GM23248 (cell line): ENCODE measurements at regions not wholly inside any gene's neighbourhood (a gene's known extent, or its start where the extent isn't known, plus 50 kb on each side); places are given as distances from the start of the nearest gene placed in this dataset.

ENCODE experiments used
- DNase-seq: peaks from one replicate; pipeline ENCODE4 v3.0.0-alpha.2; 2015
- H2AFZ ChIP-seq: fragments of 200-600 bp; sonication (generic); 2 replicates; pipeline ENCODE4 v1.6.1; 2016; ENCODE audit warnings: antibody characterized with exemption
- H3F3A ChIP-seq: fragments of 200-600 bp; sonication (generic); 2 replicates; pipeline ENCODE4 v1.6.1; 2016; ENCODE audit warnings: mild to moderate bottlenecking, antibody characterized with exemption, mixed run types; ENCODE audit not compliant: insufficient read depth
- H3K27ac ChIP-seq: fragments of 200-600 bp; sonication (generic); 2 replicates; pipeline ENCODE4 v1.5.1; 2016; ENCODE audit warnings: mild to moderate bottlenecking
- H3K27me3 ChIP-seq: fragments of 200-600 bp; sonication (generic); replicated peaks from 2 replicates; pipeline ENCODE4 v1.6.1; 2016; ENCODE audit warnings: mild to moderate bottlenecking; ENCODE audit not compliant: insufficient read depth
- H3K36me3 ChIP-seq: fragments of 200-600 bp; sonication (generic); 2 replicates; pipeline ENCODE4 v1.6.1; 2016; ENCODE audit warnings: low read depth, mild to moderate bottlenecking
- H3K4me1 ChIP-seq: fragments of 200-600 bp; sonication (generic); 2 replicates; pipeline ENCODE4 v1.6.1; 2016; ENCODE audit warnings: mild to moderate bottlenecking; ENCODE audit not compliant: insufficient read depth
- H3K4me2 ChIP-seq: fragments of 200-600 bp; sonication (generic); one replicate; pipeline ENCODE4 v1.6.1; 2016; ENCODE audit warnings: mild to moderate bottlenecking; ENCODE audit not compliant: unreplicated experiment
- H3K4me3 ChIP-seq: fragments of 200-600 bp; sonication (generic); 2 replicates; pipeline ENCODE4 v1.5.1; 2016; ENCODE audit warnings: mild to moderate bottlenecking
- H3K79me2 ChIP-seq: fragments of 200-600 bp; sonication (generic); 2 replicates; pipeline ENCODE4 v1.6.1; 2016; ENCODE audit warnings: mild to moderate bottlenecking; ENCODE audit not compliant: insufficient read depth
- H3K9ac ChIP-seq: fragments of 200-600 bp; sonication (generic); 2 replicates; pipeline ENCODE4 v1.6.1; 2016; ENCODE audit warnings: mild to moderate bottlenecking
- H3K9me2 ChIP-seq: fragments of 200-600 bp; sonication (generic); 2 replicates; pipeline ENCODE4 v1.6.1; 2016; ENCODE audit warnings: mixed run types, mild to moderate bottlenecking, moderate library complexity; ENCODE audit not compliant: insufficient read depth
- H3K9me3 ChIP-seq: fragments of 200-600 bp; sonication (generic); one replicate; pipeline ENCODE4 v1.6.1; 2017; ENCODE audit warnings: low read depth
- H4K20me1 ChIP-seq: fragments of 200-600 bp; sonication (generic); 2 replicates; pipeline ENCODE4 v1.6.0; 2016; ENCODE audit not compliant: insufficient read depth
- EZH2 ChIP-seq: fragments of 200-600 bp; sonication (generic); IDR thresholded peaks from 2 replicates; pipeline ENCODE4 v1.6.1; 2018; ENCODE audit warnings: antibody characterized with exemption, mild to moderate bottlenecking; ENCODE audit not compliant: insufficient read depth, poor library complexity, severe bottlenecking
- EZH2phosphoT487 ChIP-seq: fragments of 200-600 bp; sonication (generic); IDR thresholded peaks from 2 replicates; pipeline ENCODE4 v1.6.1; 2018; ENCODE audit warnings: antibody characterized with exemption, moderate library complexity, mild to moderate bottlenecking, low read depth; ENCODE audit not compliant: insufficient read depth
- WGBS, 2 experiments: methylation state at CpG; one replicate each; pipeline ENCODE4 v1.1.6; 2015 to 2017; ENCODE audit warnings: low lambda C conversion rate in 2 of 2, low coverage in 1 of 2; ENCODE audit errors: missing lambda C conversion rate in 2 of 2; 5-methylcytosine and 5-hydroxymethylcytosine counted together
- in situ Hi-C: fragments of 300-500 bp; cut with MboI; formaldehyde crosslinking; loops from 2 replicates; pipeline ENCODE4 v1.15.0; 2020

DNA sequence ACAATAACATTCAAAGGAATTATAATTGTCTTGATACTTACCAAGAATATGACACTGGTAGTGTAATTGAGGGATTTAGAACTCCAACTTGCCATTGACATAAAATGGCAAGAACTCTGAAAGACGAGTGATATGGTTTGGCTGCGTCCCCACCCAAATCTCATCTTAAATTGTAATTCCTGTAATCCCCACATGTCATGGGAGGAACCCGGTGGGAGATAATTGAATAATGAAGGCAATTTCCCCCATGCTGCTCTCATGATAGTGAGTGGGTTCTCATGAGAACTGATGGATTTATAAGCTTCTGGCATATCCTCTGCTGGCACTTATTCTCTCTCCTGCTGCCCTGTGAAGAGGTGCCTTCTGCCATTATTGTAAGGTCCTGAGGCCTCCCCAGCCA lies 1536.4 kb downstream of the TECRL start:
- DNase-seq: no peak
- Histone ChIP-seq H3K79me2 (no peaks in the 10 kb centered on the region), H3K9ac (no peak overlapping the region), H3K9me2 (no peaks in the 10 kb centered on the region), H3K36me3 (no peaks in the 10 kb centered on the region), H3K4me1 (no peaks in the 10 kb centered on the region), H3K4me3 (no peak overlapping the region), H3F3A (no peaks in the 10 kb centered on the region), H3K27ac (no peak overlapping the region), H2AFZ (no peak overlapping the region), H3K9me3 (no peaks in the 10 kb centered on the region), H3K27me3 (no peaks in the 10 kb centered on the region), H4K20me1 (no peaks in the 10 kb centered on the region), H3K4me2 (no peak overlapping the region)
- in situ Hi-C loops: no loop called here
- TF ChIP-seq EZH2phosphoT487 (no peak), EZH2 (no peak)
- WGBS, 2 experiments: 20 to 25% methylated on average over 3 of the region's 3 CpGs

- TF ChIP-seq EZH2 (no peak), EZH2phosphoT487 (no peak)
- Histone ChIP-seq H3K4me3 (no peak overlapping the region), H3K9me2 (no peaks in the 10 kb centered on the region), H3K27ac (no peak overlapping the region), H2AFZ (no peak overlapping the region), H3K27me3 (no peaks in the 10 kb centered on the region), H3K9ac (no peak overlapping the region), H3K79me2 (no peaks in the 10 kb centered on the region), H3K4me2 (no peak overlapping the region), H3F3A (no peaks in the 10 kb centered on the region), H3K9me3 (no peaks in the 10 kb centered on the region), H4K20me1 (no peaks in the 10 kb centered on the region), H3K4me1 (no peaks in the 10 kb centered on the region), H3K36me3 (no peaks in the 10 kb centered on the region)
- 31 to 55% methylated on average over 1 of the region's 1 CpG for WGBS, 2 experiments
- in situ Hi-C loops: no loop called here
- DNase-seq: no peak
Measured at GRCh38 chr4:62871078-62871477, 1538.2 kb downstream of the TECRL start.

DNA sequence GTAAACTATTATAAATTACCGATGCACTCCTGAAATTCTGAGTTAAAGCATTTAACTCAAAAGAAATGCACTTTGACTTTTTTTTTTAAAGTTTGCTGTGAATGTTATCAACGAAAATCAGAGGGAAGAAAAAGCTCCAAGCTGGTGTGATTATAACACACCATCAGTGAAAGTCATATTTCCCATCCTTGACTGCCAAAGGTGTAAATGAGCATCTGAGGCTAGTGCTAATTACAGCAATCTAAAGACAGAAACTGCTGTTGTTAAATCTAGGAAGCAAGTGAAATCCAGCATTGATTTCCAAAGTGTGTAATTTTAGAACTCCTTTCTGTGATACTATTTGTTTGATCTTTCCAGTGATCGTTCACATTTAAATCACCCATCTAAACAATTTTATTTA lies 1538.8 kb downstream of the TECRL start:
- H3K4me1 ChIP-seq: no peaks in the 10 kb centered on the region
- H3K9me3 ChIP-seq: no peaks in the 10 kb centered on the region
- 14 to 20% methylated on average over 3 of the region's 3 CpGs for WGBS, 2 experiments
- H3K9ac ChIP-seq: no peak overlapping the region
- H3K79me2 ChIP-seq: no peaks in the 10 kb centered on the region
- no peaks in the 10 kb centered on the region for H3K27me3 ChIP-seq
- in situ Hi-C loops: no loop called here
- H3K9me2 ChIP-seq: no peaks in the 10 kb centered on the region
- no peak for DNase-seq
- H3F3A ChIP-seq: no peaks in the 10 kb centered on the region
- H3K36me3 ChIP-seq: no peaks in the 10 kb centered on the region
- no peaks in the 10 kb centered on the region for H4K20me1 ChIP-seq
- TF ChIP-seq EZH2phosphoT487 (no peak), EZH2 (no peak)
- no peak overlapping the region for H3K27ac ChIP-seq
- no peak overlapping the region for H3K4me3 ChIP-seq
- H2AFZ ChIP-seq: no peak overlapping the region
- no peak overlapping the region for H3K4me2 ChIP-seq

GRCh38 chr4:62865261-62865660 lies 1544.0 kb downstream of the TECRL start:
- Histone ChIP-seq H3K4me1 (no peaks in the 10 kb centered on the region), H4K20me1 (no peaks in the 10 kb centered on the region), H3K9me3 (no peaks in the 10 kb centered on the region), H3K79me2 (no peaks in the 10 kb centered on the region), H3K9ac (no peak overlapping the region), H2AFZ (no peak overlapping the region), H3K27me3 (no peaks in the 10 kb centered on the region), H3K36me3 (no peaks in the 10 kb centered on the region), H3K4me3 (no peak overlapping the region), H3K4me2 (no peak overlapping the region), H3K27ac (no peak overlapping the region), H3K9me2 (no peaks in the 10 kb centered on the region), H3F3A (no peaks in the 10 kb centered on the region)
- TF ChIP-seq EZH2 (no peak), EZH2phosphoT487 (no peak)
- DNase-seq: no peak
- 69 to 78% methylated on average over 3 of the region's 3 CpGs for WGBS, 2 experiments
- in situ Hi-C loops: no loop called here

DNA sequence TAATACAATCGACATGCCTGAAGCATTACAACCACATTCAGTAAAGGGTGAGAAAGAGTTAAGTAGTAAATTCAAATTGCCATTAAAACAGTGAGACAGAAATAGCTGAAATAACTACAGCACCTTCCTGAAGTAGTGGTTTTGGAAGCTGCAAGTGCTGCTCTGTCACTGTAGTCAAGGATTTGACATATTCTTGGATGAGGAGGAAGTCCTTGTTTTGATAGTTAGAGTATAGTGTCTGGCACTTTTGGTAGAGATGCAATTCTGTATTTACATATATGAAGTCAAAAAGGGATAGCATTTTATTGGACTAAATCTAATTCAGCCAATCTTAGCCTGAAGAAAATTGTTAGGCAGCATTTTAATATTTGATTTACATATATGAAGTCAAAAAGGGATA lies 1559.6 kb downstream of the TECRL start:
- H3K36me3 ChIP-seq: no peaks in the 10 kb centered on the region
- TF ChIP-seq EZH2 (no peak), EZH2phosphoT487 (no peak)
- H3K9me2 ChIP-seq: no peaks in the 10 kb centered on the region
- no peaks in the 10 kb centered on the region for H4K20me1 ChIP-seq
- H3K4me3 ChIP-seq: no peak overlapping the region
- H3F3A ChIP-seq: no peaks in the 10 kb centered on the region
- no peak overlapping the region for H3K9ac ChIP-seq
- H3K27me3 ChIP-seq: no peaks in the 10 kb centered on the region
- no peak overlapping the region for H3K27ac ChIP-seq
- no peak for DNase-seq
- no peak overlapping the region for H2AFZ ChIP-seq
- H3K4me1 ChIP-seq: no peaks in the 10 kb centered on the region
- in situ Hi-C loops: no loop called here
- H3K9me3 ChIP-seq: no peaks in the 10 kb centered on the region
- no peaks in the 10 kb centered on the region for H3K79me2 ChIP-seq
- no peak overlapping the region for H3K4me2 ChIP-seq
- WGBS, 2 experiments: 0 to 7% methylated on average over 1 of the region's 1 CpG
